ENCODE measurements at regions not wholly inside any gene's neighbourhood (a gene's known extent, or its start where the extent isn't known, plus 50 kb on each side); places are given as distances from the start of the nearest gene placed in this dataset.

DNA sequence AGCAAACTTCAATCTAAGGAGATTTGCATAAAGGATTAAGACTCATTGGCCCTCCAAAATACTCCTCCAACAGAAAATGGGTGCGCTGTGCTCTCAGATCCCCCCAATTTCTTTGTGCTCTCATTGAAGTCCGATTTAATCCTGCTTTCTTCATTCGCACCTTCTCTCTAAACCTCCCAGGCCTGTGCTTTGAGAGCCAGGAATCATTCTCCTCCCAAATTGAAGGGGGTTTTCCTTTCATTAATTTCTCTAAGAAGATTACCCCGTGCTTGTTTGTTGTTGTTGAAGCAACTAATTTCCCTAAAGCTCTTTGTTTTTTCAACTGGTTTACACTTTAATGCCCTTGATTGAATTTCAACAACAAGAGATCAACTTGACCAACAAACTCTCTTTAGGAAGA is 304.2 kb upstream of the IRX3 start:
- Histone ChIP-seq H3K36me3 (no peaks in the 10 kb centered on the region), H3K4me3 (no peak overlapping the region), H3K27ac (no peak overlapping the region), H3K27me3 (no peaks in the 10 kb centered on the region), H3K4me1 (no peaks in the 10 kb centered on the region), H3K9me3 (no peaks in the 10 kb centered on the region)
- TF ChIP-seq POLR2A (IDR thresholded peaks at IDR 0.05), result no peak
- TF ChIP-seq, protein P1, sequence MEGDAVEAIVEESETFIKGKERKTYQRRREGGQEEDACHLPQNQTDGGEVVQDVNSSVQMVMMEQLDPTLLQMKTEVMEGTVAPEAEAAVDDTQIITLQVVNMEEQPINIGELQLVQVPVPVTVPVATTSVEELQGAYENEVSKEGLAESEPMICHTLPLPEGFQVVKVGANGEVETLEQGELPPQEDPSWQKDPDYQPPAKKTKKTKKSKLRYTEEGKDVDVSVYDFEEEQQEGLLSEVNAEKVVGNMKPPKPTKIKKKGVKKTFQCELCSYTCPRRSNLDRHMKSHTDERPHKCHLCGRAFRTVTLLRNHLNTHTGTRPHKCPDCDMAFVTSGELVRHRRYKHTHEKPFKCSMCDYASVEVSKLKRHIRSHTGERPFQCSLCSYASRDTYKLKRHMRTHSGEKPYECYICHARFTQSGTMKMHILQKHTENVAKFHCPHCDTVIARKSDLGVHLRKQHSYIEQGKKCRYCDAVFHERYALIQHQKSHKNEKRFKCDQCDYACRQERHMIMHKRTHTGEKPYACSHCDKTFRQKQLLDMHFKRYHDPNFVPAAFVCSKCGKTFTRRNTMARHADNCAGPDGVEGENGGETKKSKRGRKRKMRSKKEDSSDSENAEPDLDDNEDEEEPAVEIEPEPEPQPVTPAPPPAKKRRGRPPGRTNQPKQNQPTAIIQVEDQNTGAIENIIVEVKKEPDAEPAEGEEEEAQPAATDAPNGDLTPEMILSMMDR (IDR thresholded peaks at IDR 0.05), result no peak
- no peak for DNase-seq
- intact Hi-C loops (cut with DNase I; ENCODE audit: low total_unique reads), result no loop called here

DNA sequence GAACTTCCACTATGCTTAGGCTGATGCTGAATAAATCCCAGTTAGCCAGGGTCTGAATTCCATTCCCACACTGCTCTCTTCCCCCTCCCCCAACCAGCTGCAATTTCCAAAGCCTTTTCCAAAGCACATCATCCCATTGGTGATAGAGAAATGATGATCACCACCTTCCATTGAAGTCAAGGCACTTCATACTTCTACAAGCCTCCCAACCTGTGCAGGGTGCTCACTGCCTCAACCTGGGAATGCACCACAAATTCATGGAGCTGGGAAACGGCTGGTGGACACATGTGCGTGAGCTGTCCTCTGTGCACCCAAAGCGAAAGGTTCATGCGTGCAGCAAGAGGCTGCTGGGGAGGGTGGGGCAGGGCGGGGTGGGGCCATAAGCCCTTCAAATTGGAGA is 302.7 kb upstream of the IRX3 start:
- TF ChIP-seq, protein P1 (IDR thresholded peaks at IDR 0.05), result no peak
- TF ChIP-seq POLR2A (IDR thresholded peaks at IDR 0.05), result no peak
- intact Hi-C loops (cut with DNase I; ENCODE audit: low total_unique reads), result no loop called here
- no peak overlapping the region for H3K4me3 ChIP-seq

DNA sequence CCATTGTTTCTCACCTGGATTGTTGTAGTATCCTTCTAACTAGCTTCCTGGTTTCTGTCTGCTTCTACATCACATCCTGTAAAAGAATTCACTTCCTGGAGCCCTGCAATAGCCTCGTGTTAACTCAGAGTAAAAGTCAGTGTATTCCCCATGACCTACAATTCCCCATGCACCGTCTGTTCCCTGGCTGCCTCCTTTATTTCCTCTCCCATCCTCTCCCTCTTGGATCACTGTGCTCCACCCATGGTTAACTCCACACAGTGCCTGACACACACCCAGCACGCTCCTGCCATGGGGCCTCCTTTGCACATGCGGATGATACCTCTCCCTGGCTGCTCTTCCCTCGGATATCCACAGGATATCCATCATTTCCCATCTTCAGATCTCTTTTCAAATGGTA is 301.4 kb upstream of the IRX3 start:
- H3K4me3 ChIP-seq, result no peak overlapping the region
- no peak overlapping the region for H3K27ac ChIP-seq
- H3K27me3 ChIP-seq, result no peaks in the 10 kb centered on the region
- H3K36me3 ChIP-seq, result no peaks in the 10 kb centered on the region
- H3K4me1 ChIP-seq, result no peaks in the 10 kb centered on the region
- intact Hi-C loops (cut with DNase I; ENCODE audit: low total_unique reads), result no loop called here
- no peak for DNase-seq
- TF ChIP-seq, protein P1 (IDR thresholded peaks at IDR 0.05), result no peak
- TF ChIP-seq POLR2A (IDR thresholded peaks at IDR 0.05), result no peak
- H3K9me3 ChIP-seq, result no peaks in the 10 kb centered on the region

More for the DNA sequence above, 302.7 kb upstream of the IRX3 start:
- H3K27ac ChIP-seq, result no peak overlapping the region
- no peaks in the 10 kb centered on the region for H3K27me3 ChIP-seq
- no peaks in the 10 kb centered on the region for H3K9me3 ChIP-seq
- H3K36me3 ChIP-seq, result no peaks in the 10 kb centered on the region
- no peak for DNase-seq
- no peaks in the 10 kb centered on the region for H3K4me1 ChIP-seq

DNA sequence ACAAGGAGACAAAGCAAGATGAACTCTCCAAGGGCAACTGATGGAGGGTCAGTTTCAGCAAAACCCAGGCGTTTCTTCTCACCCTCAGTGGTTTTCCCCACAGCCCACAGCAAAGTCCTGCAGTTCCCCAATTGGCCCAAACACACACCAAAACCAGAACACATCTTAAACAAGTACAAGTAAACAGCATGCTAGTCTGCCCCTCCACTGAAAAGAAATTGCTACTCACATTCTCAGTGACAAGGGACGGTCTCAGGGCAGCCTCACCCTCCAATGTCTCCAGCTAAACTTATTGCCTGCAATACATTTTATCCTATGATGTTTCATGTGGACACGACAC is 300.6 kb upstream of the IRX3 start:
- Histone ChIP-seq H3K27me3 (no peaks in the 10 kb centered on the region), H3K27ac (no peak overlapping the region), H3K9me3 (no peaks in the 10 kb centered on the region), H3K36me3 (no peaks in the 10 kb centered on the region), H3K4me3 (no peak overlapping the region), H3K4me1 (no peaks in the 10 kb centered on the region)
- TF ChIP-seq POLR2A (IDR thresholded peaks at IDR 0.05), result no peak
- TF ChIP-seq, protein P1 (IDR thresholded peaks at IDR 0.05), result no peak
- intact Hi-C loops (cut with DNase I; ENCODE audit: low total_unique reads), result no loop called here
- no peak for DNase-seq

DNA sequence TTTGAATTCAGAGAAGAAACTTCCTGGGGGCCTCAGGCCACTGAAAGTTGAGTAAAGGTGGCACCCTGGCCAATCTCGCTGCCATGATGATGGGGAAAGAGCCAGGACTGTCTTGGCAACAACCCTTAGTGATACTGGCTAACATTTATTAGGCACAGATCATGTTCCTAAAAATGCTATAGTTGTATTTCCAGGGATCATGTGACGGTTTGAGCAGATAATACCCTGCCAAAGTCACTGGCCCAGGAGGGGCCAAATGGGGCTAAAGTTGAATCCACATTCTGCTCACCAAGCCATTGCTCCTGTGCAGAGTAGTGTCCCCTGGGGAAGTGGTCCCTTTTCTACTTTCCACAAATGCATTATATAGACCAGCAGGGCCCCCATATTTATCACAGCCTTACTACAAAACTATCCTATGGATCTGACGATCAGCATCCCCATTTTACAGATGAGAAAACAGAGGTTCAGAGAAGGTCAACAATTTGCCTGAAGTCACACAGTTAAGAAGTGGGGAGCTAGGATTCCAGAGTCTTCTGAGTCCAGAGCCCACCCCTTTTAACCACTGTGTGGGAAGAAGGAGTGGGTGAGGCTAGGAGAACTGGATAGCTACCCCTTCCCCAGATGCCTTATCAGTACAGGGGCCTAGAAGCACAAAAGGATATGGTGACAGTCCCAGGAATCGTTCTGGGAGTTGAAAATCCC is 300.0 kb upstream of the IRX3 start:
- no peak for DNase-seq
- H3K9me3 ChIP-seq, result no peaks in the 10 kb centered on the region
- no peaks in the 10 kb centered on the region for H3K36me3 ChIP-seq
- H3K27me3 ChIP-seq, result no peaks in the 10 kb centered on the region
- no peak overlapping the region for H3K4me3 ChIP-seq
- no peak overlapping the region for H3K27ac ChIP-seq
- intact Hi-C loops (cut with DNase I; ENCODE audit: low total_unique reads), result no loop called here
- H3K4me1 ChIP-seq, result no peaks in the 10 kb centered on the region
- TF ChIP-seq POLR2A (IDR thresholded peaks at IDR 0.05), result no peak
- TF ChIP-seq, protein P1 (IDR thresholded peaks at IDR 0.05), result no peak
